Suppressor macrophage (primary cell): ENCODE measurements at regions not wholly inside any gene's neighbourhood (a gene's known extent, or its start where the extent isn't known, plus 50 kb on each side); places are given as distances from the start of the nearest gene placed in this dataset.
"Not testable (repeated sequence)": the region's sequence is repeated elsewhere in the genome, so short reads cannot be mapped to it uniquely, and the experiment has no call there.

Experiments
- DNase-seq, 4 experiments: peaks; one replicate each; pipeline ENCODE4 v3.0.0-alpha.2; 2020 to 2022

DNA sequence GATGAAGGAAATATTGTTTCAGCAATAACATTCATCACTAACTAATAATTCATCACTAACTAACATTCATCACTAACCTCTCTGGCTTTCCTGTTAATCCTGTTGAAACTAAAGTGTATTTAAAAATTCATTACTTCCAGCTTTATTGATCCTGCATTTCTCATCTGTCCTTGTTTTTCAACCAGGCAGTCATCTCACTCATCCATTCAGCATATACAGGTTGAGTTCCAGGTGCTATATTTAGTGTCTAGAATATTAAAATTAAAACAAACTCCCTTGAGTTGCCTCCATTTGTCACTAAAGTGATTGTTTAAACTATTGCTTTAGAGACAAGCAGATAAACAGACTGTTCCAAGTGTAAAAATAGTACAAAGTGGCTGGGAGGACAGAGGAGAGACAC, 58.1 kb downstream of the ATXN7L3B start:
- no peak for DNase-seq

DNA sequence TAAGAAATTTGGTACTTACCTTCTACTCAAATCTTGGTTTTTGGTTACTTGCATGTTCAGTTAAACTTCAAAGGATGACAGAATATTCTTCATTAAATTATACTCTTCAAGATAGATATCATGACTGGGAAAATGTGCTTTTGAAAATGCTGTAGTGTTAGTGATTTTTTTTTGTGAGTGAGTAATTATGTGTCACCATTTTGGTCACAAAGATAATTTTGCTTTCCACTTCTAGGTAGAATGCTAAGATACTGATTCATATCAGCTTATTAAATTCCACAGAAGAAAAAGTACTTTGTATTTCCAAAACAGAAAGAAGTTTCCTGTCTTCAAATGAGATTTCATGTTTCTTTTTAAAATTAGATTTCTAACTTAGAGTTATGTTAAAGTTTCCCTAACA, 61.2 kb downstream of the ATXN7L3B start:
- no peak for DNase-seq

DNA sequence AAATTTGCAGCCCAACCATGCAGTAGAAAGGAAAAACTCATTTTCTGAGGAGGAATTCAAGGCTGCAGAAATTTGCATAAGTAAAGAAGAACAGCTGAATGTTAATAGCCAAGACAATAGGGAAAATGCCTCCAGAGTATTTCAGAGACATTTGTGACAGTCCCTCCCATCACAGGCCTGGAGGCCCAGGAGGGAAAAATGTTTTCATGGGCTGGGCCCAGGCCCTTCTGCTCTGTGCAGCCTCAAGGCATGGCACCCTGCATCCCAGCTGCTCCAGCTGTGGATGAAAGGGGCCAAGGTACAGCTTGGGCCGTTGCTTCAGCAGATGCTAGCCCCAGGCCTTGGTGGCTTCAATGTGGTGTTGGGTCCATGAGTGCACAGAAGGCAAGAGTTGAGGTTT, 62.3 kb downstream of the ATXN7L3B start:
- DNase-seq, result no peak

DNA sequence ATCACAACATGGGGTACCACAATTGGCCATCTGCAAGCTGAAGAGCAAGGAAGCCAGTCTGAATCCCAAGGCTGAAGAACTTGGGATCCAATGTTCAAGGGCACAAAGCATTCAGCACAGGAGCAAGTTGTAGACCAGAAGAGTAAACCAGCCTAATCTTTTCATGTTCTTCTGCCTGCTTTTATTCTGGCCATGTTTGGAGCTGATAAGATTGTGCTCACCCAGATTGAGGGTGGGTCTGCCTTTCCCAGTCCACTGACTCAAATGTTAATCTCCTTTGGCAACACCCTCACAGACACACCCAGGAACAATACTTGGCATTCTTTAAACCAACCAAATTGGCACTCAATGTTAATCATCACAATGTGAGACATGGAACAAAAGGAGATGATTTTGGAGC, 63.2 kb downstream of the ATXN7L3B start:
- not testable (repeated sequence) for DNase-seq

DNA sequence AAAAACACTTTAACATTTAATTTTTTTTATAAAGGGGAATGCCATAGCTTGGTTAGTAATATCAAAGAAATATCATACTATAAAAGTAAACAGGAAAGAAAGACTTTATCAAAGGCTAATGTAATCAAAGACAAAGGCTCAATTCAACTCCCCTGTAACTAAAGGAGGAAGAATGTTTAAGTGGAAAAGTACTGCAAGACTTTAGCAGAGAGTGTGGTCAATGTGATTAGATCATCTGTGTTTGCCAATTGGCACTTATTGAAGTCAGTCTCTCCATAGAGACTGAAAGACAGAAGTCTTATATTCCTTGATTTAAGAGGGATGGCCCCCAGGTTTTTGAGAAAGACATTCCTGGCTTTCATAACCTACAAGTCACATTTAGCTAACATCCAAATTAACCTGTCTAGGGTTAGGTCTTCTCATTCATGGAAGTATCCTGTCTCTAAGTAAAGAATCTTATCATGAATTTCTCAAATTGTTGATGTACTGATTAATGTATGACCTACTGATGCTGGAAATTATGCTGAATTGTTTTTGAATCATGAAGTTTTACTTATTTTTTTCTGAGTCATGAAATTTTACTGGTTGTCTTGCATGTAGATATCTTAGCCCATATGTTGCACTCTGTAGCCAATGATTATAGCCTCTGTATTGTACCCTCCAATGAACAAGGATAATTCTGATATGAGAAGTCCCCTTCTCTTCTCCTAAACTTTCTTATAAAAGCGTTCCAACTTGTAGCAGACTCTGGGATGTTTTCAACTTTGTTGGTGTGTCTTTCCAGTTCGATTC, 65.4 kb downstream of the ATXN7L3B start:
- DNase-seq, result no peak

DNA sequence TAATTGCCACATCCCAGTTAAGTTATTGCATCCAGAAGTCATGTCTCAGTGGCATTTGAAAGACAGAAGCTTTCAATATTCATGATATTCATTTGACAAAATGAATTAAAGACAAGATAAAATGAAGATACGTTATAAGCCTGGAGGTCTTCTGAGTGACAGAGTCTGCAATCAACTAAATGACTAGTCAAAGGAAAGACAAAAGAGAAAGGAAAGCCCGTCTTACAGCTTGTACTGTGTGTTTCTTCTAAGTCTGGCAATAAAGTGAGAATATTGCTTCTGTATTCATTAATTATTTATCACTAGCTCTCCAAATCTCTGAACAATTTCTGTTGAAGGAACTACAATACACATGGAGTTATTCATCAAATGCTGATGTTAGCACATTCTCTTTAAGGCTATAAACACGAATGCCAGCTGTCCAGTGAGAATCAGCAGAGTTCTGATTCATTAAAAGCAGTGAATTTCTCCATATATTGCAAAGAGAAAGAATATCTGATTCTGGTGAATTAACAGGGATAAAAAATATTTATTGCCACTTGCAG, 70.7 kb downstream of the ATXN7L3B start:
- no peak for DNase-seq

DNA sequence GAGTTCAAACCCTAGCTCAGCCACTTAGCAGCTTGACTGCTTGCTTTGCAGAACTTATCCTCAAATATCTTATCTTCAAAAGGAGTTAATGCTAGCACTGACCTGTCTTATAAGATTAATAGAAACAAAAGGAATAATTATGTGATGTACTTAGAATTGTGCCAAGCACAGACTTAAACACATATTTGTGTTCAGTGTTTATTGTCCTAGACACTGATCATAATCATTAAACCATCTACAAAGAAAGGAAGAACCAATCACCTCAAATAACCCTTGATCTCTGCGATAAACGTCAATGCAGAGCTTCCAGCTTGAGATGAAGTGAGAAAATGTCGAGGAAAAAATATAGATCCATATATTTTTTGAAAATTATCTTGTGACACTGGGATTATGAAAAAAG, 73.1 kb downstream of the ATXN7L3B start:
- no peak for DNase-seq

DNA sequence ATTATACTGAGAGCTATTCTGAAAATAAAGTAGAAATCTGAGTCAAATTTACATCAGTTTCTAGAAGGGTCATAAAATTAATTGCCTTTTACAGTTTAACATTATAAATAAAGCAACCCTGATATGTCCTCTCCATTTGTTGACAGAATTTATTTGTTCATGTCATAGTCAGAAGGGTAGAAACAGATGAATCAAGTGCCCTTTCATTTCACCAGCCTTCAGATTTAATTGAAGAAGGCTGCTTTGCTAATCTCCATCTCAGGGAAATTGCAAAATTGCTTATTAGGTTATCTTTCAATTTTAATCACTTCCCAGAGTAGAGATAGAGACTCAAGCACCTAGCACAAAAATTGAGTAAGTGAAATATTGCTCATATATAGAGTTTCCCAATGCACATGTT, 76.8 kb downstream of the ATXN7L3B start:
- DNase-seq, result no peak

DNA sequence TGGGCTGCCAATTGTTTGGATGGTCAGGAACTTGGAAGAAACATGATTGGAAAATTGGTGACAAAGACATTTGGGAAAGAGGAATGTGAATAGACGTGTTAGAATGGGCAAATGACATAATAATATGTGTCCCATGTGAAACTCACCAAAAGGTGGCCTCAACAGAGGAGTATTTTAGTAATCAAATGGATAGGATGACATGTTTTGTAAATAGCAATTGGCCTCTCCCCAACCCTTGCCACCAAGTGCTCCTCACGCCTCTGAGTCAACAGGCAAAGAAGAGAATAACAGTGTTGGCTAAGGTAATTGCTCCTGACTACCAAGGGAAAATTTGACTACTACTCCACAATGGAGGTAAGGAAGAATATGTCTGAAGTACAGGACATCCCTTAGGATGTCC, 81.4 kb downstream of the ATXN7L3B start:
- no peak for DNase-seq

DNA sequence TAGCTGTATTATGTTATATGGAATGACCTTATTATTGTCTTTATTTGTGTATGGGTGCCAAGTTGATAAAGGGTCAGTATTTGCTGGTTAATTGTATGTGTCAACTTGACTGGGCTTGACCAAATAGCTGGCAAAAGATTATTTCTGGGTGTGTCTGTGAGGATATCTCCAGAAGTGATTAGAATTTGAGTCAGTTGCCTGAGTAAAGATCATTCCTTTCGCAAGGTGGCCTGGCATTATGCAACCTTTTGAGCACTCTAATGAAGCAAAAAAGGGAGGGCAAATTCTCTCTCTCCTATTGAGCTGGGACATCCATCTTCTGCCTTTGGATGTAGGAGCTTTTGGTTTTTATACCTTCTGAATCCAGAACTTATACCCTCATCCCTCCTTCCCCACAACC, 82.2 kb downstream of the ATXN7L3B start:
- no peak for DNase-seq

DNA sequence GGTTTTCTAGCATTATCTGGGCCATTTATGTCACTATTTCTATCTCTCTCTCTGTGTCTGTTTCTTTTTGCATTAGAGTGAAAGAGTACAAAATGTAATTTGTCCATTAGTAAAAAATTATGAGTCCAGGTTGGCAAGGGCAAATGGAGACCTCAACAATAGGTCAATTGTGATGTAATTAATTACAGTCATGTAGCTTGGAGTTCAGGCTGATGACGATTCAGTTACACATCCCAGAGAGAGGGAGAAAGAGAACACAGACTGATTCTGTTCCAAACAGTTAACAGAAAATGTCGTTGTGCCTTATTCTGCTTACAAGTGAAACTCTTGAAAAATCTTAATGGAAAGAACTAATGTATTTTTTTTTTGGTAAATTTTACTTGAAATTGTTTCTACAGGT, 83.3 kb downstream of the ATXN7L3B start:
- DNase-seq, result no peak

DNA sequence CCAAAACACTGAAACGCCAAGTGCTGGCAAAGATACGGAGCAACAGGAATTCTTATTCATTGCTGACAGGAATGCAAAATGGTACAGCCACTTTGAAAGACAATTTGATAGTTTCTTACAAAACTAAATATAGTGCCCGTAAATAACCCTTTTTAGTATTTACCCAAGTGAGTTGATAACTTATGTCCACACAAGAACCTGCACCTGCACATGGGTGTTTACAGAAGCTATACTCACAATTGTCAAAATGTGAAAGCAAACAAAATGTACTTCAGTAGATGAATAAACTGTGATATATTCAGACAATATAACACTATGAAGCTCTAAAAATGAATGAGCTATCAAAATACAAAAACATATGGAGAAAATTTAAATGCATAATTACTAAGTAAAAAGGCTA, 86.6 kb downstream of the ATXN7L3B start:
- no peak for DNase-seq

DNA sequence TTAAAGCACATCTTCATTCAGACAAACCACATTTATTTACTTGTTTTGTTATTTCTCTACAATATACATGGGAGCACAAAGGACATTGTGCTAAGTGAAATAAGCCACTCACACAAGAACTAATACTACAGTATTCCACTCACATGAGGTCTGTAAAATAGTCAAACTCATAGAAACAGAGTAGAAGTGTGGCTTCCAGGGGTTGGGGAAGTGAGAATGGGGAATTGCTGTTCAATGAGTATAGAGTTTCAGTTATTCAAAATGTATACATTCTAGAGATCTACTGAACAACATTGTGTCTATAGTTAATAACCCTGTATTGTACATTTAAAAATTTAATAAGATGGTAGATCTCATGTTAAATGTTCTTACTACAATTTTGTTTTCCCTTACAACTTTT, 88.8 kb downstream of the ATXN7L3B start:
- no peak for DNase-seq

DNA sequence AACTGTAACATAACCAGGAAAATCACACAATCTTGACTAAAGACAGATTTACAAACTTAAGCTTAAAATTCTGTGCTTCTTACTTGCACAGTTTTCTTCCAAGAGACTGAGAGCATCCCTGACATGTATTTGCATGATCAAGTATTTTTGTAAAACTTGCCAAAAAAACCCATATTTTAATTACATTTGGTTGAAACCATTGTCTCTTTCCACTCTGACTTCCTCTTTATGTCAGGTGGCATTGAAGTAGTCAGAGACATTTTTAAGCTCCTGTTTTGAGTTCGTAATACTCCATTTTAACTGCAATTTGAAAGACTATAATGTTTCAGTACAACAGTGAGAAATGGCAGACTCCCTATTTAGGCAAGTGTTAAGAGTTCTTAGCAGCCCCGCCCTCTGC, 103.6 kb downstream of the ATXN7L3B start:
- no peak for DNase-seq

DNA sequence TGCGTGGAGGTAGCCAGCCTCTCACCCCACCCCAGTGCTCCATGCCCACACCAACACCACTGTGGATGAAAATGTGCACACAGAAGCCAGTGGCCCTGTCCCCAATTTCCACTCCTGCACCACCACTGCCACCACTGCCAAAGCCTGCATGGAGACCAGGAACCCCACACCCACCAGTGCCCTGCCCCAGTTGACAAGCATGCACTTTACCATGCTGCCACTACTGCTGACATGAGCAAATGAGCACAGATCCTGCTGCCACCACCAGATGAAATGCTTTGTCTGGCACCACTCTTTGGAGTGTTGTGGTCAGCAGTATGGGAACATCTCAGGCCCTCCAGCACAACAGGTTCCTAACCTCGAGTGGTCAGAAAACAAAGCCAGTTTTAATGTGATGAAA, 104.1 kb downstream of the ATXN7L3B start:
- no peak for DNase-seq

DNA sequence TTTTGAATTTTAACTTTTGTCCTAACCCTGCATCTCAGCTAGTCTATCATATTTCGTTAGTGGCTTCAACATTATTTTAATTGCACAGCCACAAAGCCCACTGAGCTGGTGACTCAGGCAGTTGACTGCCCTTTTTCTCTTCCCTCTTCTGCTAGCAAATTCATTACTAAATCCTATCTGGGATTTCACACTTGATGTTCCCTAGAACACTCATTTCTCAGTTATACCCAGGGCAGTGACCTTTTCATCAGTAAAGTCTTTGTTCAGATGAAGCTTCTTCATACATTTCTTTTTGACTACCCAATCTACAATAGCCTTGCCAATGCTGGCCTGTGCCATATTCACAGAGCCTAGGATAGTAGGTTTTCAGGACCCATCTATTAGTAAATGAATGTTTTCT, 107.0 kb downstream of the ATXN7L3B start:
- DNase-seq, result no peak

DNA sequence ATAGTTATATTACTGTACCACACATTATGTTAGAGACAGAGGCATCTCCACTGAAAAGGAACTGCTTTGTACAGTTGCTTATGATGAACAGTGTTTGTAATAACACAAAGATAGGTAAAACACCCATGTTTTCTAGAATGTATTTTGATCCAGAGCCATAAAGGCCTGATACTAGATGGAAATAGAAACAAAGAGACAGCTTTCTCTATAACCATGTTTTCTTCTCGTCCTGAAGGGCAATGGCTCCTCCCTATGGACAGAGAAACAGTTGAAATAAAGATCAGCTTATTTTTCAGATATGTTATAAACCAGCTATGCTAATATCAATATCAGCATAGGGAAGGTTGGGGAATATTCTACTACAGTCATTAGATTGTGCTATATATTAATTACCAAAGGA, 109.2 kb downstream of the ATXN7L3B start:
- no peak for DNase-seq

DNA sequence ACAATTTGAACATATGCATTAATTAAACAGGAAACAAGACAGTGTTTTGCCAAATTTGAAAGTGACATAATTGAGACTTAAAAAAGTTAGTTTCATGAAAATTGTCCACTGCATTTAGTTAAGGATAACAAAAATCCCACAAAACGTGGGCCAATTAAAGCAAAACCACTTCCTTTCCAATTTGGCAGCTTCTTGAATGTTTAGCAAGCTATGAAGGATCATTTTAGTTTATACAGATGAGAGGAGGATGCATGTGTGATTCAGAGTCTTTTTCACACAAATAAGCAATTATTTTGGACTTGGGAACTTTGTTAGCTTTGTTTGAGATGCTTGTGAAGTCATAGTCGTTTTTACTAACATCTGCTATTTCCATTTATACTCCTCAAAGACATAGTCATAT, 109.6 kb downstream of the ATXN7L3B start:
- no peak for DNase-seq

DNA sequence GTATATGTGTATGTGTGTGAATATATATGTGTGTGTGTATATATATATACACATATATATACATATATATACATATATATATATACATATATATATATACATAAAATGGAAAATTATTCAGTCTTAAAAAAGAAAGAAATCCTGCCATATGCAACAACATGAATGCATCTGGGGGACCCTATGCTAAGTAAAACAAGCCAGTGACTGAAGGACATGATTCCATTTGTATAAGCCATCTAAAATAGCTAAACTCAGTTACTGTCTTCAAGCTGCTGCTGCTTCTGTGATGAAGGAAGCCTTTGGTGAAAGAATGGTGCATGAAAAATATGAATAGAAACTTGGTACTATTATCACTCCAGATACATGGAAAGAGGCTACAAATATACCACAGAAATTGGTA, 118.6 kb downstream of the ATXN7L3B start:
- DNase-seq, result no peak

DNA sequence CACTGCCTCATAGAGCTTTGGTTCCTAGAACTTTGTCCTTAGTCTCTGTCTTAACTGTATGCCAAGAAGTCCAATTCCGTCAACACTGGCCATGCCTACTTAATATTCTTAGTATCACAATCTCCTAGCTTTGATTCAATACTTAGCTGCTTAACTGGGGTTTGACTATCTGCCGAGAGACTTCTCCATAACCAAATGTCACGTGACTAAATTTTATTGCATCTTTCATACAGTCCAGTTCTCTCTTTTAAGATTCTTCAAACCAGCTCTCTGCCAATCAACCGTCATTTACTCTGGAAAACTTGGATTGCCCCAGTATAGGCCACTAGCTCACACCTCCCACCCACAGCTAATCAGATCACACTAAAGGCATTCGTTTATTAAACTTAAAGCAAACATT, 122.8 kb downstream of the ATXN7L3B start:
- DNase-seq, result no peak

DNA sequence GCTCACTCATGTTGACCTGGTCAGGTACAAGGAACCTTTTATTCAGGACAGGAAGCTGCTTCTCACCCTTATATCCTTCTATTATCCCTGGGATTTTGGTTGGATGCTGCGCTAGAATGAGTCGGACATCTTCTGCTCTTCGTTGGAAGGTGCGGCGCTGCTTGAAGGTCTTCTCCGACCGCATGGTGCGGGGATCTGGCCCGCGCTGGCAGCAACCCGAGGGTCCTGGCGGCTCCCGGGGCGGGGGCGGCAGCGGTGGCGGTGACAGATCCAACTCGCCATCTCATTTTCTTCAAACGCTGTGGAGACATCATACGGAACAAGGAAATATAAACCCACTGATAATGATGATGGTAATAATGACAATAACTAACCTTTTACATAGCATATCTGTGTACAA, 126.3 kb downstream of the ATXN7L3B start:
- no peak for DNase-seq

DNA sequence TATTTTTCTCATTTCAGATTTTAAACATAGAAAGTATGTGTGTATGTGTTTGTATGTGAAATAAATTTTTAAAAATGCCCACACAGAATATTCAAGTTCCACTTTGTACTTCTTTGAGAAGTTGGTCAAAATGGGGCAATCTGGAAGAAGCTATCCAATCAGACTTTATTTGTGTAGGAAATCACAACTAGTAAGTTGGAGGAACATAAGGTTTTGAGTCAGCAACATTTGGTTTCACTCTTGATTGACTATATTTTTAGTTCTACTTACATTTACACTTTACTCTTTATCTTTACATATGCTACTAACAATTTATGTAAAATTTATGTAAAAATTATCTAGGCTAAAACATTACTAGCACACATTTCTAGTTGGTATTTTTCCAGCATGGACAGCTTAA, 128.1 kb downstream of the ATXN7L3B start:
- no peak for DNase-seq

DNA sequence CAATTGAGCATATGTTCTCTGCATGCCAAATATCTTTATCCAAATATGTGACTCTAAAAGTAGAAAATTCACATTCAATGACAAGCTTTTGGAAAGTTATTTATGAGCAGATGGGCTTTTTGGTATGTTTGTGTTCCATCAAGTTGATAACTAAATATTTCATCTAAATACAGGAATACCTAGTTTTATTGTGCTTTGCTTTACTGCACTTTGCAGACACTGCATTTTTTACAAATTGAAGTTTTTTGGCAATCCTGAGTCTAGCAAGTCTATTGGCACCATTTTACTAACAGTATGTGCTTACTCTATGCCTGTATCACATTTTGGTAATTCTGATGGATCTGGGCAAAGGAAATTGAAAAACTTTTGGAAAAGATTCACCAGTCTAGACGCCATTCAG, 133.8 kb downstream of the ATXN7L3B start:
- no peak for DNase-seq

DNA sequence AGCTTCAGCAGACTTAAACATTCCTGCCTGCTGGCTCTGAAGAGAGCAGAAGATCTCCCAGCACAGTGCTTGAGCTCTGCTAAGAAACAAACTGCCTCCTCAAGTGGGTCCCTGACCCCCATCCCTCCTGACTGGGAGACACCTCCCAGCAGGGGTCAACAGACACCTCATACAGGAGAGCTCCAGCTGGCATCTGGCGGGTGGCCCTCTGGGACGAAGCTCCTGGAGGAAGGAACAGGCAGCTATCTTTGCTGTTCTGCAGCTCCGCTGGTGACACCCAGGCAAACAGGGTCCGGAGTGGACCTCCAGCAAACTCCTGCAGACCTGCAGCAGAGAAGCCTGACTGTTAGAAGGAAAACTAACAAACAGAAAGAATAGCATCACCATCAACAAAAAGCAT, 139.3 kb downstream of the ATXN7L3B start:
- DNase-seq, result not testable (repeated sequence)

DNA sequence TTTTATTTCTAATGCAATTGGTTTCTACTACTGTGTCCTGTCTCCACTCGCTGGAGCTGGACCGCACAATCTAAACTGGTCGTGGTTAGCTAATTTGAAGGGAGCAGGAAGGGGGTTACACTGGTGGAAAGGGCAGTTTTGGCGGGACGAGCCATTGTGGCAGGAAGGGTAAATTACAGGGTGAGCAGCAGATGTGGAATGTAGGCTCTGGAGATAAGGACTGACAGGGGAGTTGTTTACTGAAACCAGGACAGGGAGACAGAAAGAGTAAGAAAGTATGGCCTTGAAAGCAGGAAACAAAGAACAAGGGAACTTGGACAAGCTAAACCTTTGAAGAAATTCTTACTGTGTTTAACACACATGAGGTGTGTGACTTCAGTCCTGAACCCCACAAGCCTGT, 147.8 kb downstream of the ATXN7L3B start:
- DNase-seq, result no peak
